Kidney tubule cell (primary cell): ENCODE measurements at regions not wholly inside any gene's neighbourhood (a gene's known extent, or its start where the extent isn't known, plus 50 kb on each side); places are given as distances from the start of the nearest gene placed in this dataset.
A peak's percentile ranks its signal among the peaks of the same experiment; 100 is the strongest.
"Not testable (repeated sequence)": the region's sequence is repeated elsewhere in the genome, so short reads cannot be mapped to it uniquely, and the experiment has no call there.

ENCODE experiments used
- DNase-seq: peaks from one replicate; pipeline ENCODE4 v3.0.0-alpha.2; 2018; ENCODE audit warnings: low spot score

DNA sequence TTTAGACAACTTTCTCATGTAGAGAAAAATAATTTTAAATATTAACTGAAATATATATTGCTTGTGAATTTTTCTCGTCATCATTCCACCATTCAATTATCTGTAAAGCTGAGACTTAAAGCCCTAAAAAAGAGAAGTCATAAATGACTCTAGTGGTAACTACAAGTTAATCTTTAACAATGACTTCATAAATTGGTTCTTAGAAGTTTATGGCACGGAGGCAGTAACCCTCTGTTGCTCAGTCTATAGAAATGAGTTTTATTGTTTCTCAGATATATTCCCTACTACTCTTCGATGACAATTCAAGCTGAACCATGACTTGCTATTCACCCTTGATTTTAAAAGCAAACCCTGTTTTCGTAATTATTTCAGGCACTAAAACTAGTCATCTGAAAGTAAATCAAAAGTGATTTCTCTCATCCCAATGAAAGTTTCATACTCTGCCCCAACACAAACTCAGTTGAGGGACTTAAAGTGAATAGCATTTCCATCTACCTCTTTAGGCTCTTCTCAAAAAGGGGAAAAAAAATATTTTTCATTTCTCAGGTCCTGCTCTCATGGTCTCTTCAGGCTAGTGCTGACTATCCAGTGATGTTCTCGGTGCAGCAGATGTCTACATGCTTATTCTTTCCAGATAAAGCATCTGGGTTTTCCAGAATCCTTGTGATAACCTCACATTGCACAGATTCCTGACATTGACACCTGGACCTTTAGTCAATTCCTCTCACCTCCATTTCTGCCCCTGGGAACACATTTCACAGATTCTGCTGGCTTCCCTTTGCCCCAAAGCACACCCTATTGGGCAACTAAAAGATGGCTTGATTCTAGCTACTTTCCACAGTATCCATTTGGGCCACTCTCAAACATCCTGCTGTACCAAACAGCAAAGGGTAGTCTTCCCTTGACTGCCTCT lies 207.8 kb upstream of the LRATD1 start:
- peak; percentile 21 for DNase-seq

DNA sequence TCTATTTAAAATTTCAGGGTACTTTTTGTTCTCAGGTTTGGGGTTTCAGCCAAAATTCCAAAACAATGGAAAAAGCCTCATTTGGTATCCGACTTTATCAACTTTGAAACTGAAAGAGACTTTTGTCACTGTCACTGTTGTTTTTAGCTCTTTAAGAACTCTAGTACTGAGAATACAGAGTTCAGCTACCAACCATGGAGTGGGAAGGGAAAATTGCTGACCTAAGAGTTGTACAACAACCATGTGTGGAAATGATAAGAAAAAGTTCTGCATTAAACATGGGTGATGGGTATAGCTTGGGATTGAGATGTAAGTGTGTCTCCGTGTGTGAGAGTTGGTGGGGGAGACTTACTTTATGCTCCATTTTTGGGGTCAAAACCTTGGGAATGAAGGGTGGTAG lies 206.6 kb upstream of the LRATD1 start:
- DNase-seq: no peak

DNA sequence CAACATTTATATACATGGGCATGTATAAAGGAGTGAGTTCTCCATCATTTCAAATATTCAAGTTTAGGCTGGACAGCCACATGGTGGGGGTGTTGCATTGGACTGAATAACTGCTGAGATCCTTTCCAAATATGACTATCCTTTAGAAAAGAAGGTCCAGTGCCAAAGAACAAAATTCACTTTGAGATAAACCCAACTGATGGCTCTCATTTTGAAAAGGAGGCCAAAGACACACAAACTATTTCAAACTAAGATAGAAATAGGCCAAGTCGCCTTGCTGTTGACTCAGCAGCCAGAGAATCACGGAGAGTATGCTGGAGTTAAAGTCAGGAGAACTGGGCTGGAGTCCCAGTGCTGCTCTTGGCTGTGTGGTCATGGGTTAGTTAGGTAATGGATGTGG lies 204.5 kb upstream of the LRATD1 start:
- DNase-seq: peak; percentile 15

DNA sequence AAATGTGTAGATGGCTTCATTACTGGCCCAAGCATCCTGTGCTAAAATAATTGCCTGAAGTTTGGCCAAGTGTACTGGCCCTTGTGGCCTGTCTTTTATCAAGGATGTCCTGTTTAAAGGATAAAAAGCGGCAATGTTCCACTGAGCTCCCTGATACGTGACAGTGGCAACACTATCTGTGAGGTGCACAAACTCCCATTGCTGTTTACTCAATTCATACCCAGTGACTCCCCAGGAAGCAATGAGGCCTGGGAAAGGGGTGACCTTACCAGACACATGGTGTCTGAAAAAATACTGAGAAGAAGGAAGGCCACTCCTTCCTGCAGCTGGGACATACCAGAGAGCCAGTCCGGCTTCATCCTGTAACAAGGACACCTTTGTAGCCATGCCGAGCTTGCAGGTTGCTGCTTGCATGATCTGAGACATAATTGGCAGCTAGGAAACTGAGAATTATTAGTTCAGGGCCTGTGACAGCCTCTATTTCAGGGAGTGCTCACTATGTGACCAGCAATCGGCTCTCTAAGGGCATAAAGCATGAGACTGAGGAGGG lies 198.5 kb upstream of the LRATD1 start:
- no peak for DNase-seq

DNA sequence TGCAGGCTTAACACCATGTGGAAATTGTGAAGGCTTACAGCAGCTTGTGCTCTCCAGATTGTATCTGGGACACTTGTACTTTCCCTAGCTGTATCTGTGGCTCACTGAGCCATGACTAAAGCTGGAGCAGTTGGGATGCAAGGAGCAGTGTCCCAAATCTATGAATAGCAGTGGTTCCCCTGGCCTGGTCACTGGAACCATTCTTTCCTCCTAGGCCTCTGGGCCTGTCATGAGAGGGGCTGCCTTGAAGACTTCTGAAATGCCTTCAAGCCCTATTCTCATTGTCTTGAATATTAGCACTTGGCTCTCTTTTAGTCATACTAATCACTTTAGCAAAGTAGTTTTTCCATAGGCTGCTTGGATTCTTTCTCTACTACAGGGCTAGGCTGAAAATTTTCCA lies 186.8 kb upstream of the LRATD1 start:
- DNase-seq: no peak

DNA sequence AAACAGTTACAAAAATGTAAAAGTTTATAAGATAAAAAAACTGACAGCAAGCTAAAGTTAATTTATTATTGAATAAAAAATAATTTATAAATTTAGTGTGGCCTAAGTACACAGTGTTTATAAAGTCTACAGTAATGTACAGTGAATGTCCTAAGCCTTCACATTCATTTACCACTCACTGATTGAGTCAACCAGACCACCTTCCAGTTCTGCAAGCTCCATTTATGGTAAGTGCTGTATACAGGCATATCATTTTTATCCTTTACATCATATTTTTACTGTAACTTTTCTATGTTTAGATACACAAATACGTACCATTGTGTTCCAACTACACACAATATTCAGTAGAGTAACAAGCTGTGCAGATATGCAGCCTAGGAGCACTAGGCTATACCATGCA lies 184.2 kb upstream of the LRATD1 start:
- no peak for DNase-seq

DNA sequence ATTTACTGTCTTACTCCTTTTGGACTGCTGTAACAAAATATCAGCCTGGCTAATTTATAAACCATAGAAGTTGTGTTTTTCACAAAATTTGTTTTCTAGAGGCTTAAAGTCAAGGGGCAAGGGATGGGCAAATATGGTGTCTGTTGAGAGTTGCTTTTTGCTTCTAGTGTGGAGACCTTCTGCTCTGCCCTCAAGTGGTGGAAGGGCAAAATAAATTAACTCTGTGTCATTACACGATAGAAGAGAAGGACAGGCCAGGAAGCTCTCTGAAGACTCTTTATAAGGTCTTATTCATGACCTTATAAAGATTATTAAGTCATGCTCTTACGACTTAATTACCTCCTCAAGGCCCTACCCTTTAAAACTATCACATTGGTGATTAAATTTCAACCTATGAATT lies 181.2 kb upstream of the LRATD1 start:
- DNase-seq: peak; percentile 1

DNA sequence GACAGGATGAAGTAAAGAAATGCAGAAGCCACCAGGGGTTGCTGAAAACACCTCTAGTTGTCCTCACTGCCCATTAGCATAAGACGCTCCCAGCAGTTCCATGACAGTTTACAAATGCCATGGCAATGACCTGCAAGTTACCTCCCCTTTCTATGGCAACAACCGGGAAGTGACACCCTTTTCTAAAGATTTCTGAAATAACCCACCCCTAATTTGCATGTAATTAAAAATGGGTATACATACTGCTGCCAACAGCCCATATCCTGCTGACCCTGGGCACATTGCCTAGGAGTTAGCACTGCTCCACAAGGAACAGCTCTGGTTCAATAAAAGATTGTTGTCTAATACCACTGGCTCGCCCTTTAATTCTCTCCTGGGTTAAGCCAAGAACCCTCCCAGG lies 178.3 kb upstream of the LRATD1 start:
- DNase-seq: peak; percentile 1

DNA sequence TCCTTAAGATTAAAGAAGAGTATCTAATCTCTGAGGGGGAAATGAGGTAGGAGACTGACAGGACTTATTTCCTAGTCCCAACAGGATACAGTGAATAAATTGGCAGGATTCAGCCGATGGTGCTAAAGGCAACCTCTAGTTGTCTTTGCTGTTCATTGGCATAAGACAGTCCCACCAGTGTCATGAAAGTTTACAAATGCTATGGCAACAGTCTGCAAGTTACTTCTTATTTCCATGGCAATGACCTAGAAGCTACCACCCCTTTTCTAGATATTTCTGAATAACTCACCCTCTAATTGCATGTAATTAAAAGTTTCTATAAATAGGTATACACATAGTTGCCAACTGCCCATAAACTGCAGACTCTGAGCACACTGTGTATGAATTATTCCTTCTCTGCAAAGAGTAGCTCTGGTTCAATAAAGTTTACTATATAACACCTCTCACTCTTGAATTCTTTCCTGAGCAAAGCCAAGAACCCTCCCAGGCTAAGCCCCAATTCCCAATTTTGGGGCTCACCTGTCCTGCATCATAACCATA lies 172.7 kb upstream of the LRATD1 start:
- no peak for DNase-seq

DNA sequence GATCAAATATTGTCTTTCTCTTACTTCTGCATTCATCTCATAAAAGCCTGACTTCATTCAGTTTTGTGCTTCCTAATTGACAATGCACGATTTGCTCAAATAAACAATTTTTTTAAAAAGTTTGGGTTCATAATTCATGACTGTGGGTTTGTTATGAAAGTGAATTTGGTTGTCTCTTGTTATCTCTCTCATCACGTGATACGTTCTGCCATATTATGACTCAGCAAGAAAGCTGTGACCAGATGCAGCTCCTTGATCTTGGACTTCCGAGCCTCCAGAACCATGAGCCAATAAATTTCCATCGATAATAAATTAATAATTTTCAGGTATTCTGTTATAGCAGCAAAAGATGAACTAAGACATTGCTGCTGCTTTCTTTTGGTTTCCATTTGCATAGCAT lies 156.5 kb upstream of the LRATD1 start:
- DNase-seq: no peak

DNA sequence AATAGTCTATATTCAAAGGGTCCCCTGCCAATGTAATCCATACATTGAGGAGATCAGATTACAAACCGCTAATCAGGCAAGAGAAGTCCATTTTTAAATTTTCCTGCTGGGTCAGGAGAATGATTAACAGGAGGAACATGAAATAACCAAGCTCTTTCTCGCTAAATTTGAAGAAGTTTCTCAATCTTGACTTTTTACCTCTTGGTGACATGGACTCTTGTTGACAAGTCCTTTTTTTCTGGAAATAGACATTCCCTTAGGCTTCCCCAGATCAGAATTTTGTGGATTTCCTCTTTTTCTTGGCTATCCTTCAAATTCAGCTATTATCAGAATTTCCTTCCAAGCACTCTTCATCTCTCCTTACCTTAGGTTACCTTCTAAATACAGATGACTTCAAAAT lies 153.0 kb upstream of the LRATD1 start:
- DNase-seq: no peak

DNA sequence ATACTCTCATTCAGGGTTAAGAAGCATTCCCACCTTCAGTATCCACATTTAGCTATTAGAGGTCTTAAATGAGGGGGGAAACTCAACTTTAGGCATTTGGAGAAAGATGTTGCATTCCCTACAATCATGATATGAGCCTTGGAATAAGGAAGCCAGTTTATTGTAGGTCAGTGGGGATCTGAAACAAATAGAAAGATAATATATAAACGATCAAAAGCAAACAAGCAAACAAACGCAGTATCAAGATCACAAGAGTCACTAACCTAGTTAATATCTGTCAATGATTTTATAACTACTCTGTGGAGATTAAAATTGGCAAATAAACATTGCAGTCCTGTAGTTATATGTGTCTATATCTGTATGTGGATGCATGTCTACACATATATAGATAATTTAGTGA lies 152.4 kb upstream of the LRATD1 start:
- no peak for DNase-seq

DNA sequence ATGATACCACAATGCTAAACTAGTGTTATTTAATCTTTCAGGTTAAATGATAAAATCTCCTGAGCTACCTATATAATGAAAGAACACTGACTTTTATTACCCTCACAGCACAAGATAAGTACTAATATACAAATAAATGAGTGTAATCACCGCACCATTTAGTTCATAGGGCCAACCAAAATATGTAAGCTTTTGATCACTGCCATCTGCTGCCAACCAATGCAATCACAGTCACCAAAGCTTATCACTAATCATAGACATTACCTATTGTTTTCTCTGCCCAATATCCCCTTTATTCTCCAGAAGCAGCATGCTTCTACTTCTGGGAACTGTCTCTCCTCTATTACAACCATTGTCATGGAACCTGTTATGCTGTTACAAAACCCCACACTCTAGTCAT lies 151.6 kb upstream of the LRATD1 start:
- no peak for DNase-seq

DNA sequence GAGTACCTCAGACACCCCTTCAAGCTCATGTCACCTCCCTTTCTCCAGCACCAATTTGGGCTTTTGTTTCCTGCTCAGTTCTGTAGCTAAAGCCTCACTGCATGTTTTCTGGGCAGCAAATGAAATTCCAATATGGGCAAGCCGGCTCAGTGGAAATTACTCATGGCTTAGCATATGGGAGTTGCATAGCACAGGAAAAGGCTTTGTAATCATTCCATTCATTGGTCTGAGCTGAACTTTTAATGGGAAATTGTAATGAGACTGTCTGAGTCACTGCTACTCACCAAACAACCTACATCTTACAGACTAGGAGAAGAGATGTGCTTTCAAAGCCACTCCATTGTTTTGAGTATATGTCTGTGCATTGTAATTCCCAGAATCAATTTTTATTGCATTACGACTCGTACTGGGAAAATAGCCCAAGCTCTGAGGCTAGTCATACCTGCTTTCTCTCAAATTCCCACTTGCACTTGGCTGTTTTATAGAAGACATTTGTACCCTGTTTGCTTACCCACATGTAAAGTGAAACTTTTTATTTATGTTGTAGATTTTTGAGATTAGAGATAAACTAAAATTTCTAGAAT lies 139.5 kb upstream of the LRATD1 start:
- peak; percentile 83 for DNase-seq

DNA sequence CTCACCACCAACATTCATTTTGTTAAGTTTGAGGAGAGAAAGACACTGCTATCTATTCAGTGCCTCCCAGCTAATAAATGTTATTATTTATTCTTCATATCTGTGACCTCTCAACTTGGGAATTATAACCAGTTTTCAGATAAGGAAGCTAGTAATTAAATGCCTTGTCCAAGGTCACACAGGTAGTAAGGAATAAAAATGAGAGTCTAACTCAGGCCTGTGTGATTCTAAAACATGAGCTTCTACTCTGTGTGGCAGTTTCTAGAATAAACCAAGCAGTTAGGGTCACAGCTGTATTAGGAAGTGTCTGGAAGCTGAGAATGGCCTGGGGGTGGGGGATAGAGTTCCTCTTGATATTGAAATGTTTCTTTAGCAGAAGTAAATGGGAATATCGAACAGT lies 137.8 kb upstream of the LRATD1 start:
- DNase-seq: no peak

DNA sequence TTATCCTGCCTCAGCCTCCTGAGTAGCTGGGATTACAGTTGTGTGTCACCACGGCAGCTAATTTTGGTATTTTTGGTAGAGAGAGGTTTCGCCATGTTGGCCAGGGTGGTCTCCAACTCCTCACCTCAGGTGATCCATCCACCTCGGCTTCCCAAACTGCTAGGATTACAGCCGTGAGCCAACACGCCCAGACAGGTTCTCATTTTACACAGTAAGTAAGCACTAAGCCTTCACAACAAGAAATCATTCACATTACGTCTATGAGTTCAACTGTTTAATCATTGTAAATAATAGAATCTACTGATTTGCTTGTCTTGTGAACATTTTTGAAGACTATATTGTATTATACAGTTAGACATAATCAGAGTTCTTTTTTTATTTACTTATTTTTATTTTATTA lies 131.5 kb upstream of the LRATD1 start:
- no peak for DNase-seq

DNA sequence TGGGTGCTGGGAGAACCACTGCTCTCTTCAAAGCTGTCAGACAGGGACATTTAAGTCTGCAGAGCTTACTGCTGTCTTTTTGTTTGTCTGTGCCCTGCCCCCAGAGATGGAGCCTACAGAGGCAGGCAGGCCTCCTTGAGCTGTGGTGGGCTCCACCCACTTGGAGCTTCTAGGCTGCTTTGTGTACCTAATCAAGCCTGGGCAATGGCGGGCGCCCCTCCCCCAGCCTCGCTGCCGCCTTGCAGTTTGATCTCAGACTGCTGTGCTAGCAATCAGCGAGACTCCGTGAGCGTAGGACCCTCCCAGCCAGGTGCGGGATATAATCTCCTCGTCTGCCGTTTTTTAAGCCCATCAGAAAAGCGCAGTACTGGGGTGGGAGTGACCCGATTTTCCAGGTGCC lies 125.6 kb upstream of the LRATD1 start:
- DNase-seq: not testable (repeated sequence)

DNA sequence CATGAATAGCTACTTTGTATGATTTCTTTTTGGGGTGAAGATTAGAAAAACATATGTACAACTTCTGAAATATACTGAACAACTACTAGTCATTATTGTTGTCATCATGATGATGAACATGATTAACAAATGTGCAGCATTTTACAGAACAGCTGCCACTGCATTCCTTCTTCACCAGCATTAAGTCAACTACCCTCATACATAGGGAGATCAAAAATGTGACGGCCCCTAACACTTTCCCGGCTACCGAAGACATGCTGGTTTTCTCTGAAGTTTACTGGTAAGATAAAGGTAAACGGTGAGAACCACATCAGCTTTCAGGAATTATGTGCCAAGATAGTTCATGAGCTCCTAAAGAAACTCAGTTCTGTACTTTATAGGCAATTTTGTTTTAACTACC lies 121.0 kb upstream of the LRATD1 start:
- no peak for DNase-seq

DNA sequence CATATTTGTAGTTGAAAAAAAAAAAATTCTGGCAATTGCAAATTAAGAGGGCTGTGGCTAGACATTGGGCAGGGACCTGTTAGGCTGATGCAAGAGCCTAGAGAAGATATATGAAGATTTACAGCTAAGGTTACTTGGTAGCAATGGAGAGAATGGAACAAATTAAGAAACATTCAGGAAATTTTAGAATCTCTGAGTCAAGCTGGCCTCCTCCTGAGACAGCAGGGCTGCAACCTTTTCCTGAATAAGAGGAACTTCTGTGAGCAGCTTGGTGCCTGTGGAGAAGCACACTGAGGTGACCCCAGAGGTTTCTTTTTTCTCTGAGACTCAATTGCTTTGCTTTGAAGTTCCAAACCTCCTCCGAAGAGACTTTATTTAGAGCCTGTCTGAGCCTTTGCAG lies 118.6 kb upstream of the LRATD1 start:
- no peak for DNase-seq

DNA sequence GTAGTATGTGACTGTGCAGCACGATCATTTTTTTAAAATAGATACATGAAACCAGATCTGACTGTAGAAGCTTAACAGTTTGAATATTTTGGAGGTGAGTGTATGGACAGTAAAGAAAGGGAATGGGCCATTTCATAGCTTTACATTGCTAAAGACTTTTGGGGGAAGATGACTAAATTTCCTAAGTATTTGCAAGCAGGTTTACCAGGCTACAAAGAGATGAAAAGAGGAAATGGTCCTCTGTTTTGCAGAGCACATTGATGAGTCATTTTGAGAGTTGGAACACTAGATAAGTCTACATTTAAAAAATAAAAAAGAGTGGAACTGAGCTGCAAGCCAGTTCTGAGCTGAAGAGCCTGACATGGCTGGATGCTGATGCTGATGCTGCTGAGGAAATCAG lies 115.7 kb upstream of the LRATD1 start:
- peak; percentile 82 for DNase-seq

DNA sequence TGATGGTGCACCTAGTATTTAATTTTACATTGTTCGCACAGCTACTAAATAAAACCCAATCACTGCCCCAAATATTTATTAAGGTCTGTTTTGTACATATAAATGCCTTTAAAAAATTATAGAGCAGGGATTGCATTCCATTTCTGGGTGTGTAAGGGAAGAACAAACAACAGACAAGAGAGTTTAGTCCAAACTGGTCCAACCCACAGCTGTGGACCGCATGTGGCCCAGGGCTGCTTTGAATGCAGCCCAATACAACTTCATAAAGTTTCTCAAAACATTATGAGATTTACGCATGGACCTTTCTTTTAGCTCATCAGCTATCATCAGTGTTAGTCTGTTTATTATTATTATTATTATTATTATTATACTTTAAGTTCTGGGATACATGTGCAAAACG lies 114.8 kb upstream of the LRATD1 start:
- no peak for DNase-seq

DNA sequence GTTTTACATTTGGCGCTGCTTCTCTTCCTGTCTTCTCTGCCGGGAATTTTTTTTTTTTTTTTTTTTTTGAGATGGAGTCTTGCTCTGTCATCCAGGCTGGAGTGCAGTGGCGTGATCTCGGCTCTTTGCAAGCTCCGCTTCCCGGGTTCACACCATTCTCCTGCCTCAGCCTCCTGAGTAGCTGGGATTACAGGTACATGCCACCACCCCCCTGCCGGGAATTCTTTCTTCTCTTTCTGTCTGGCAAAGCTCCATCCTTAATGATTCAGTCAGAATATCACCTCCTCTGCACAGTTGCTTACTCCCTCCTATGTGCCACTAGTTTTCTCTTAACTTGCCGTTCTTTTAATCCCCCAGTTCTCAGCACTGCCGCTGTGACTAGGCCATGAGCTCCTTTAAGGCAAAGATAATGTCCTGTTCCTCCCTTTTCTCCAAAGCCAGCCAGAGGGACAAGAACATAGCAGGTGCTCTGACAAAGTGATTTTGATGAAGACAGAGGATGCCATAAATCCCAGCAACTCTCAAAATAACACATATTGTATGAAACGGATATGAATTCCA lies 112.1 kb upstream of the LRATD1 start:
- DNase-seq: peak; percentile 21
